A673 (cell line): ENCODE measurements at regions not wholly inside any gene's neighbourhood (a gene's known extent, or its start where the extent isn't known, plus 50 kb on each side); places are given as distances from the start of the nearest gene placed in this dataset.

ENCODE experiments used
- CTCF ChIP-seq: fragments of 300-800, 200-600 bp; sonication (generic); conservative IDR thresholded peaks from 2 replicates; pipeline ENCODE4 v1.5.1; 2017; ENCODE audit warnings: low read depth, mild to moderate bottlenecking, antibody characterized with exemption, low read length, moderate library complexity, mixed read lengths
- EZH2 ChIP-seq: fragments of 200-600 bp; sonication (generic); IDR thresholded peaks from 2 replicates; pipeline ENCODE4 v1.6.1; 2017; ENCODE audit warnings: borderline replicate concordance, low read depth, mild to moderate bottlenecking, mixed read lengths, antibody characterized with exemption, low read length; ENCODE audit not compliant: poor library complexity, severe bottlenecking

DNA sequence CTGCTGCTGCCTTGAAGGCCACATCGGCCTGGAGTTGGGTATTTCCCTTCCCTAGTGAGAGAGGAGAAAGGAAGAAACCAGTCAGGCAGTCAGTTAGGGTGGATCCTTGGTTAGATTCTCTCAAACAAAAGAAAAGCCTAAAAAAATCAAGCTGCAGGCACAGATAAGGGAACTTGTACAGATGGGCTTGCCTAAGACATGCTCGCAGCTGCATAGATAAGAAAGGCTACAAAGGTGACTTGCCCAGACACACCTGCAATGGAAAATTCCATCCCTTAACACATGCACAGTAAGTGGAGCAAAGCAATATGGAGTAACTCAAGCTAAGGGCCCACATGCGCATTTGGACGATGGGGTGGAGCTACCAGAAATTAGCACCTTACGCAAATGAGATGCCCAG is 199.7 kb upstream of the ARPP21 start:
- TF ChIP-seq CTCF, result no peak
- TF ChIP-seq EZH2, result no peak
